AG10803 (cell line): ENCODE measurements at regions not wholly inside any gene's neighbourhood (a gene's known extent, or its start where the extent isn't known, plus 50 kb on each side); places are given as distances from the start of the nearest gene placed in this dataset.

Source experiments
- DNase-seq: peaks from one replicate; pipeline ENCODE4 v3.0.0; 2010; ENCODE audit warnings: low read depth
- H3K4me3 ChIP-seq: 2 replicates; pipeline ENCODE4 v1.5.1; 2011; ENCODE audit warnings: mild to moderate bottlenecking, low read length, control low read depth
- TF ChIP-seq, protein P1 (sequence below): conservative IDR thresholded peaks from 2 replicates; pipeline ENCODE4 v1.5.1; 2011; ENCODE audit warnings: mild to moderate bottlenecking, low read length, control low read depth, inconsistent platforms

DNA sequence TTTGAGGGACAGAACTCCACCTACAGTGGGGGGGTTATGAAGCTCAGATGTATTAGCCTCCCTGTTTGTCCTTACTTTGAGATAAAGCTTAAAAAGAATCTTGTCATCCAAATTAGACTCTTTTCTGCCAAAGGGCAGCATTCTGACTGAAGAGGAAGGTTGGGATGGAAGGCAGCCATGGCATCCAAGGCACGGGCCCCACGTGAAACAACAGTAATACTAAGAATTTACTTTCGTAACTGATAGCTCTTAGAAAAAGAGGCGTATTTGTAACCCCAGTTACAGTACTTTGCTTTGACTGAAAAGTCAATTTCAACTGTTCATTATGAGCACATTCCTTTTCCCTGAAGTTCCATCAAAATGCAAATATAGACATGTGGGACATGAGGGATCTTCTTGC, 168.5 kb downstream of the ARRDC3 start:
- no peak for DNase-seq
- H3K4me3 ChIP-seq = no peak overlapping the region
- TF ChIP-seq, protein P1, sequence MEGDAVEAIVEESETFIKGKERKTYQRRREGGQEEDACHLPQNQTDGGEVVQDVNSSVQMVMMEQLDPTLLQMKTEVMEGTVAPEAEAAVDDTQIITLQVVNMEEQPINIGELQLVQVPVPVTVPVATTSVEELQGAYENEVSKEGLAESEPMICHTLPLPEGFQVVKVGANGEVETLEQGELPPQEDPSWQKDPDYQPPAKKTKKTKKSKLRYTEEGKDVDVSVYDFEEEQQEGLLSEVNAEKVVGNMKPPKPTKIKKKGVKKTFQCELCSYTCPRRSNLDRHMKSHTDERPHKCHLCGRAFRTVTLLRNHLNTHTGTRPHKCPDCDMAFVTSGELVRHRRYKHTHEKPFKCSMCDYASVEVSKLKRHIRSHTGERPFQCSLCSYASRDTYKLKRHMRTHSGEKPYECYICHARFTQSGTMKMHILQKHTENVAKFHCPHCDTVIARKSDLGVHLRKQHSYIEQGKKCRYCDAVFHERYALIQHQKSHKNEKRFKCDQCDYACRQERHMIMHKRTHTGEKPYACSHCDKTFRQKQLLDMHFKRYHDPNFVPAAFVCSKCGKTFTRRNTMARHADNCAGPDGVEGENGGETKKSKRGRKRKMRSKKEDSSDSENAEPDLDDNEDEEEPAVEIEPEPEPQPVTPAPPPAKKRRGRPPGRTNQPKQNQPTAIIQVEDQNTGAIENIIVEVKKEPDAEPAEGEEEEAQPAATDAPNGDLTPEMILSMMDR = no peak
